Naive thymus-derived CD4-positive, alpha-beta T cell (primary cell): ENCODE measurements at regions not wholly inside any gene's neighbourhood (a gene's known extent, or its start where the extent isn't known, plus 50 kb on each side); places are given as distances from the start of the nearest gene placed in this dataset.

Experiments used
- ATAC-seq: fragments of 150-1000 bp; cut with Tn5 transposase; 2 replicates; pipeline ENCODE4 v1.10.0; 2021; ENCODE audit warnings: mild to moderate bottlenecking, moderate library complexity
- CTCF ChIA-PET: fragments of 350-600 bp; sonication (Branson Sonifier 250); formaldehyde crosslinking; loops from one replicate; lab custom pipeline; 2021; ENCODE audit warnings: antibody characterized with exemption; lab: Charles Lee
- POLR2A ChIA-PET: fragments of 350-600 bp; sonication (Branson Sonifier 250); formaldehyde crosslinking; loops from one replicate; lab custom pipeline; 2021; ENCODE audit warnings: antibody characterized with exemption, inconsistent platforms; lab: Charles Lee
- DNase-seq, 9 donors: peaks; one replicate each; pipeline versions ENCODE4 v3.0.0 to v3.0.0-alpha.2; 2020 to 2022; ENCODE audit warnings: mixed read lengths in 1 of 9
- H3K27ac ChIP-seq: one replicate; pipeline ENCODE4 v1.7.0; 2013; ENCODE audit warnings: mild to moderate bottlenecking, low read depth, low read length, moderate library complexity
- H3K27me3 ChIP-seq, 2 donors: one replicate each; pipeline ENCODE4 v1.7.0; 2013; ENCODE audit warnings: low read length in 2 of 2, mild to moderate bottlenecking in 2 of 2, moderate library complexity in 2 of 2; ENCODE audit not compliant: control insufficient read depth in 2 of 2, insufficient read depth in 2 of 2
- H3K36me3 ChIP-seq, 3 experiments: 1 replicate in 2 of 3; 2 replicates in 1 of 3; pipeline ENCODE4 v1.7.0; 2013; ENCODE audit warnings: low read length in 3 of 3, mild to moderate bottlenecking in 3 of 3, moderate library complexity in 1 of 3; ENCODE audit not compliant: insufficient read depth in 3 of 3, control insufficient read depth in 2 of 3
- H3K4me1 ChIP-seq, 2 donors: one replicate each; pipeline ENCODE4 v1.7.0; 2013; ENCODE audit warnings: low read length in 2 of 2, mild to moderate bottlenecking in 2 of 2, moderate library complexity in 1 of 2; ENCODE audit not compliant: control insufficient read depth in 2 of 2, insufficient read depth in 2 of 2
- H3K4me3 ChIP-seq: 2 replicates; pipeline ENCODE4 v1.7.0; 2013; ENCODE audit warnings: mild to moderate bottlenecking, low read length
- H3K9me3 ChIP-seq, 3 experiments: 1 replicate in 2 of 3; 2 replicates in 1 of 3; pipeline ENCODE4 v1.7.0; 2013; ENCODE audit warnings: low read length in 3 of 3; ENCODE audit not compliant: control insufficient read depth in 2 of 3
- H3K27ac Mint-ChIP-seq, 9 donors: one replicate each; pipeline ENCODE4 v1.8.0; 2020 to 2022; ENCODE audit warnings: mixed read lengths in 9 of 9, mild to moderate bottlenecking in 8 of 9, moderate library complexity in 5 of 9, inconsistent platforms in 2 of 9
- H3K27me3 Mint-ChIP-seq, 5 donors: one replicate each; pipeline ENCODE4 v1.8.0; 2021 to 2022; ENCODE audit warnings: mixed read lengths in 5 of 5, mild to moderate bottlenecking in 1 of 5
- H3K36me3 Mint-ChIP-seq, 5 donors: one replicate each; pipeline ENCODE4 v1.8.0; 2020 to 2022; ENCODE audit warnings: mixed read lengths in 5 of 5, mild to moderate bottlenecking in 3 of 5, inconsistent platforms in 1 of 5
- H3K4me1 Mint-ChIP-seq, 7 donors: one replicate each; pipeline ENCODE4 v1.8.0; 2020 to 2022; ENCODE audit warnings: mixed read lengths in 7 of 7, mild to moderate bottlenecking in 3 of 7, inconsistent platforms in 1 of 7
- H3K4me3 Mint-ChIP-seq, 10 donors: one replicate each; pipeline ENCODE4 v1.8.0; 2020 to 2022; ENCODE audit warnings: mild to moderate bottlenecking in 10 of 10, mixed read lengths in 10 of 10, moderate library complexity in 6 of 10, inconsistent platforms in 2 of 10
- H3K9me3 Mint-ChIP-seq, 11 donors: one replicate each; pipeline ENCODE4 v1.8.0; 2020 to 2022; ENCODE audit warnings: mixed read lengths in 11 of 11, mild to moderate bottlenecking in 4 of 11, inconsistent platforms in 1 of 11, moderate library complexity in 1 of 11
- intact Hi-C, 2 donors: fragments of 100-400 bp; cut with micrococcal nuclease; formaldehyde crosslinking; loops; one replicate each; pipeline ENCODE4 v1.15.1; 2023

DNA sequence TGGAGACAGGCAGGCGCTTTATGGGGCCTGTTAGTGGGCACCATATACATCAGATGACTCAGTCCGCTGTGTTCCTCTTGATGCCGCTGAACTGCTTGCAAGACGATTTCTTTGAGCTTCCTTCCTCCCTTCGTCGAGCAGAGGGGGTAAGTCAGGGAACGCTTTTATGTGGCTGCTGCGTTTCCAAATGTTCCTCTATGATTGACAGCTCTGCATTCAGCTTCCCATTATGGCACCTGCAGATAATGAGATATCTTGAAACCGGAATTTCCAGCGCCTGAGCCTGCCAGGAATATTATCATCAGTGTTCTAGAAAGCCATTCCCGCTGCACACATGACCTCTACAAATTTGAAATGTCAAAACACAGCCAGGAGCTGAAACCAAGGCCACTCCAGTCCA, 257.0 kb downstream of the TSHZ3 start:
- no peaks in the 10 kb centered on the region for H3K36me3 ChIP-seq

DNA sequence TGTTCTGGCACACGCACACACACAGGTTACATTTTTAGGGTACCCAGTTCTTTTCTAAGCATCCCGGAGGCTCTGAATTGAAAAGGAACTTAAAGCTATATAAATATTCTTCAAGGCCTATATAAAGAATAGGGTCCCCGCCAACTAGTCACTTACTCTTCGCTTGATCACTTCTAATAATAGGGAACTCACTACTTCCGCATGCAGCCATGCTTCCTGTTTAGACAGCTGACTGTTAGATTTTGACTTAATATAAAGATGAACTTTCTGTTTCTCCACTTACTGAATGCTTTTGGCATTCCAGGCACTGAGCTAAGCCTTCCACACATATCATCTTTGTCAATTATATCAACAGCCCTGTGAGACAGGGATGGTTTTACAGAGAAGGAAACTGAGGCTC, 259.6 kb downstream of the TSHZ3 start:
- no peak overlapping the region for H3K4me3 Mint-ChIP-seq
- H3K27me3 Mint-ChIP-seq = peaks cover 0 to 27% (median 15%) of the 10 kb centered on the region in 5 donors
- H3K36me3 Mint-ChIP-seq = no peaks in the 10 kb centered on the region
- Histone ChIP-seq H3K27me3 (no peaks in the 10 kb centered on the region), H3K27ac (no peak overlapping the region), H3K36me3 (no peaks in the 10 kb centered on the region), H3K4me1 (no peaks in the 10 kb centered on the region), H3K9me3 (no peaks in the 10 kb centered on the region), H3K4me3 (no peak overlapping the region)
- ATAC-seq (no peak), DNase-seq (no peak)
- H3K27ac Mint-ChIP-seq = no peak overlapping the region
- intact Hi-C loops = no loop called here
- ChIA-PET POLR2A (no interaction called here), CTCF (no interaction called here)
- H3K4me1 Mint-ChIP-seq = no peaks in the 10 kb centered on the region
- H3K9me3 Mint-ChIP-seq = no peaks in the 10 kb centered on the region

More for the DNA sequence above, 257.0 kb downstream of the TSHZ3 start:
- Mint-ChIP-seq H3K9me3 (no peaks in the 10 kb centered on the region), H3K4me1 (no peaks in the 10 kb centered on the region), H3K4me3 (no peak overlapping the region), H3K27ac (no peak overlapping the region), H3K36me3 (no peaks in the 10 kb centered on the region), H3K27me3 (peaks cover 0 to 26% (median 15%) of the 10 kb centered on the region in 5 donors)
- ChIA-PET CTCF (no interaction called here), POLR2A (no interaction called here)
- no peak overlapping the region for H3K27ac ChIP-seq
- no peaks in the 10 kb centered on the region for H3K27me3 ChIP-seq
- ATAC-seq (no peak), DNase-seq (no peak)
- intact Hi-C loops = no loop called here
- no peaks in the 10 kb centered on the region for H3K4me1 ChIP-seq
- H3K9me3 ChIP-seq = no peaks in the 10 kb centered on the region
- no peak overlapping the region for H3K4me3 ChIP-seq

DNA sequence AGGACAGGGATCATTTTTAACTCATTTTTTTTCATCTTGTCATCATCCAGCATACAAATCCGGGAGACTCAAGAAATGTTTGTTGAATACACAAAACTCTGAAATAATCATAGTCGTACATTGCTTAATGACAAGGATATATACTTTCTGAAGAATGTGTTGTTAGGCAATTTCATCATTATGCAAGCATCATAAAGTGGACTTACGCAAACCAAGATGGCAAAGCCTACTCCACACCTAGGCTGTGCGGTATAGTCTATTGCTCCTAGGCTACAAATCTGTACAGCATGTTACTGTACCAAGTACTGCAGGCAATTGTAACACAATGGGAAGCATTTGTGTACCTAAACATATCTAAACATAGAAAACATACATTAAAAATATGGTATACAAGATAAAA, 264.1 kb downstream of the TSHZ3 start:
- ATAC-seq (no peak), DNase-seq (no peak)
- Histone ChIP-seq H3K9me3 (no peaks in the 10 kb centered on the region), H3K4me3 (no peak overlapping the region), H3K27me3 (no peaks in the 10 kb centered on the region), H3K36me3 (no peaks in the 10 kb centered on the region), H3K4me1 (no peaks in the 10 kb centered on the region), H3K27ac (no peak overlapping the region)
- no peak overlapping the region for H3K4me3 Mint-ChIP-seq
- no peak overlapping the region for H3K27ac Mint-ChIP-seq
- H3K27me3 Mint-ChIP-seq = peaks cover 0 to 20% (median 4%) of the 10 kb centered on the region in 5 donors
- POLR2A ChIA-PET = no interaction called here
- CTCF ChIA-PET = interaction anchor here (0.6 to 0.7 kb wide), 2 partner anchors 17 to 1545 kb away, joined by 3 read pairs; no protein-coding TSS in a partner anchor
- no peaks in the 10 kb centered on the region for H3K4me1 Mint-ChIP-seq
- peaks cover 0 to 2% (median 0%) of the 10 kb centered on the region in 11 donors for H3K9me3 Mint-ChIP-seq
- H3K36me3 Mint-ChIP-seq = no peaks in the 10 kb centered on the region
- intact Hi-C loops = no loop called here

DNA sequence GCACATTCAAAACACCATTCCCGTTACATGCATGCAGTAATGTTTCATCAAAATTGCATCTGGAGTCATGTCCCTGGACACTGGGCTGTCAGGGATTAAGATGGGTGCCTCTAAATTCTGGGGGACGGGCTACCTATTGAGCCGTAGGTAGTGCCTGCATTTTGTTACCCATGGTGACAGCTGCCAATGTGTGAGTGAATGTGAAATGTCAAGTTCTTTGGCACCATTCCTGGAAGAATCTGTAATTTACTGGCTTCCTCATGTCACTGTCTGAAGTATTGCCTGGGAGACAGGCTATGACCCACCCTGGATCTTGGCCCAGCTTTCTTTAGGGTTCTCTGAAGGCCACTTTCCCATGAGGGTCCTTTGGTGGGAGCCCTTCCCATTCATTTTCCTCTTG, 266.1 kb downstream of the TSHZ3 start:
- no peak overlapping the region for H3K27ac Mint-ChIP-seq
- H3K27ac ChIP-seq = no peak overlapping the region
- no peaks in the 10 kb centered on the region for H3K4me1 ChIP-seq
- no peak for DNase-seq
- CTCF ChIA-PET = no interaction called here
- intact Hi-C loops = no loop called here
- no peaks in the 10 kb centered on the region for H3K36me3 Mint-ChIP-seq
- no peaks in the 10 kb centered on the region for H3K9me3 ChIP-seq
- H3K4me3 Mint-ChIP-seq = no peak overlapping the region
- H3K27me3 ChIP-seq = no peaks in the 10 kb centered on the region
- H3K27me3 Mint-ChIP-seq = peaks cover 0 to 25% (median 14%) of the 10 kb centered on the region in 5 donors
- POLR2A ChIA-PET = no interaction called here
- peaks cover 0 to 3% (median 0%) of the 10 kb centered on the region in 11 donors for H3K9me3 Mint-ChIP-seq
- ATAC-seq = no peak
- no peaks in the 10 kb centered on the region for H3K36me3 ChIP-seq
- no peak overlapping the region for H3K4me3 ChIP-seq
- H3K4me1 Mint-ChIP-seq = no peaks in the 10 kb centered on the region

DNA sequence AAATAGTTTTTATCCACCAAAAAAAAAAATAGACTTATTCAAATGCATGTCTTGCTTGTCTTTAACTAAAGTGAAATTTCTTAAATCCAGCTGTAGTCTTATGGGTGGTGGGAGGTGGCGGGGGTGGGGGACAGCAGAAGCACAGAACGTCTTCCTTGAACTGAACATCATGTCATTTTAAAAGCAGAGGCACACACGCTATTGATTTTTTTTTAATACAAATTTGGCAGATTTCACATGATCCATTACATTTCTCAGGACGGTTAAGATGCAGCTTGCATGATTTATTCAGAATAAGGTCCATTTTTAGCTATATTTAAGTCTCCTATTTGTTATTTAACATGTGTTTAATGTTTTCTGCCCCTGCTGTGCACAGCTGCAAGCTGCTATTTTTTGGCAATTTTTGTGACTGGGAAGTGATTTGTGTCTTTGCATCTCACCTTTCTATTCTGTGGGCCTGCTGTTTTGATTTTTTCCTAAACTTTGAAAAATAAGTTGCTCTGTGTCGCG, 274.0 kb downstream of the TSHZ3 start:
- no peaks in the 10 kb centered on the region for H3K36me3 ChIP-seq
- no peaks in the 10 kb centered on the region for H3K4me1 ChIP-seq
- Mint-ChIP-seq H3K4me3 (no peak overlapping the region), H3K36me3 (no peaks in the 10 kb centered on the region), H3K27me3 (peaks cover 27 to 65% (median 57%) of the 10 kb centered on the region in 5 donors), H3K27ac (no peak overlapping the region), H3K4me1 (peaks cover 0 to 4% (median 0%) of the 10 kb centered on the region in 7 donors), H3K9me3 (peaks cover 0 to 3% (median 0%) of the 10 kb centered on the region in 11 donors)
- H3K27ac ChIP-seq = no peak overlapping the region
- intact Hi-C loops = no loop called here
- H3K9me3 ChIP-seq = no peaks in the 10 kb centered on the region
- no peak for DNase-seq
- POLR2A ChIA-PET = no interaction called here
- CTCF ChIA-PET = interaction anchor here (0.7 kb wide), 1 partner anchor 34 kb away, joined by 3 read pairs; no protein-coding TSS in a partner anchor
- no peak overlapping the region for H3K4me3 ChIP-seq
- no peaks in the 10 kb centered on the region for H3K27me3 ChIP-seq
- no peak for ATAC-seq

DNA sequence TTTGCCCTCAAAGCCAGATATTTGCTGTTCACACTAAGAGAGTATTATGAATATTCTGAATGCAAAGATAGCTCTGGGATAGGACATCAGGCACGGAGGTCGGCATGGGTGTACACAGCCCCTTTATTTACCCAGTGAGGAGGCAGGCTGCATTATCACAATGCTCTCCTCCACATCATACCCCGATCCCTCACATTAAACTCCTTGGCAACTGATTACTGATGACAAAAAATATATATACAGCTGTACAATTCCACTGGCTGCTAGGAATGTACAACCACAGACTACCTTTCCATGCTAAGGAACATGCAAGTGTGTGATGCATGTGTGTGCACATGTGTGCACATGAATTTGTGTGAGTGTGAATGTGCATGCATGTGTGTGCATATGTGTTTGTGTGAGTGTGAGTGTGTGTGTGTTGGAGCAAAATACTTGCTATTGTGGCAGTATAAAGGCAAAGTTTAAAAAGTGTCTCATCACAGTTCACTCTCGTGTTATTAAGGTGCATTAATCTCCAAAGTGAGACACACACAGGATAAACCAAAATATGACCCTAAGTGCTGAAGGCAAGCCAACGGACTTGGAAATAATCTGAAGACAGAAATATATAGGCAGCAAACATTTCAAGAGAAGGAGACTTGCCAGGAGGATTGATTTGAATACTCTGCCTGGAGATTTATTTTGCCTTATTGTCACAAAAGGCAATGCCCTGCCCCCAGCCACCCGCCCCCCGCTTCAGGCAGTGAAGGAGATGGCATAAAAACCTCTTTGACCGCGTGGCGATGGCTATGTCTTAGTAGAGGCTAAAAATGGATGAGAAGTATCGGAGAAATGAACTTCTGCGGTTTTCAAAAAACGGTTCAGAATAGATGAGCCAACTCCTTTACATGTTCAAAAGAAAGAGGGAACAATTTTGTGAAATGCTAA, 274.8 kb downstream of the TSHZ3 start:
- intact Hi-C loops = no loop called here
- no peak overlapping the region for H3K27ac ChIP-seq
- CTCF ChIA-PET = interaction anchor here (0.7 kb wide), 1 partner anchor 35 kb away, joined by 3 read pairs; no protein-coding TSS in a partner anchor
- H3K9me3 ChIP-seq = no peaks in the 10 kb centered on the region
- Mint-ChIP-seq H3K4me1 (peaks cover 0 to 4% (median 0%) of the 10 kb centered on the region in 7 donors), H3K4me3 (no peak overlapping the region), H3K36me3 (no peaks in the 10 kb centered on the region), H3K27me3 (peaks cover 27 to 64% (median 55%) of the 10 kb centered on the region in 5 donors), H3K27ac (no peak overlapping the region), H3K9me3 (peaks cover 0 to 2% (median 0%) of the 10 kb centered on the region in 11 donors)
- POLR2A ChIA-PET = no interaction called here
- DNase-seq (no peak), ATAC-seq (no peak)
- no peaks in the 10 kb centered on the region for H3K27me3 ChIP-seq
- no peaks in the 10 kb centered on the region for H3K36me3 ChIP-seq
- no peak overlapping the region for H3K4me3 ChIP-seq
- no peaks in the 10 kb centered on the region for H3K4me1 ChIP-seq
